A673 (cell line): ENCODE measurements at regions not wholly inside any gene's neighbourhood (a gene's known extent, or its start where the extent isn't known, plus 50 kb on each side); places are given as distances from the start of the nearest gene placed in this dataset.

Experiments
- BruUV-seq: library from RNA; stranded (reverse); fragments of 400-500 nt; replicated peaks from 2 replicates; lab custom pipeline; 2021; lab: Mats Ljungman, UMichigan
- CTCF ChIA-PET: fragments of 300-600 bp; sonication (Branson Sonifier 250); formaldehyde crosslinking; loops from one replicate; lab custom pipeline; 2022; ENCODE audit warnings: antibody characterized with exemption; lab: Charles Lee
- POLR2A ChIA-PET: fragments of 300-600 bp; sonication (Branson Sonifier 250); formaldehyde crosslinking; loops from one replicate; lab custom pipeline; 2022; ENCODE audit warnings: antibody characterized with exemption; ENCODE audit not compliant: low non-redundant PET; lab: Charles Lee
- DNase-seq: peaks from one replicate; pipeline ENCODE4 v3.0.0-alpha.2; 2015; ENCODE audit warnings: low spot score
- H3K27ac ChIP-seq: fragments of 200-600 bp; sonication (generic); 2 replicates; pipeline ENCODE4 v1.5.1; 2016; ENCODE audit warnings: mixed run types, low read depth, mild to moderate bottlenecking, mixed read lengths, antibody characterized with exemption, low read length; ENCODE audit not compliant: poor library complexity, severe bottlenecking
- H3K27me3 ChIP-seq: fragments of 200-600 bp; sonication (generic); replicated peaks from 2 replicates; pipeline ENCODE4 v1.6.1; 2017; ENCODE audit warnings: mixed run types, low read depth, mild to moderate bottlenecking, mixed read lengths, antibody characterized with exemption, low read length; ENCODE audit not compliant: insufficient read depth, poor library complexity
- H3K36me3 ChIP-seq: fragments of 200-600 bp; sonication (generic); 2 replicates; pipeline ENCODE4 v1.6.1; 2016; ENCODE audit warnings: mixed run types, mild to moderate bottlenecking, mixed read lengths, antibody characterized with exemption, low read length; ENCODE audit not compliant: insufficient read depth, poor library complexity, severe bottlenecking
- H3K4me1 ChIP-seq: fragments of 200-600 bp; sonication (generic); 2 replicates; pipeline ENCODE4 v1.6.1; 2017; ENCODE audit warnings: mixed run types, mild to moderate bottlenecking, mixed read lengths, antibody characterized with exemption, low read length; ENCODE audit not compliant: insufficient read depth, poor library complexity, severe bottlenecking
- H3K4me3 ChIP-seq: fragments of 200-600 bp; sonication (generic); 2 replicates; pipeline ENCODE4 v1.5.1; 2016; ENCODE audit warnings: low read depth, mixed run types, mild to moderate bottlenecking, mixed read lengths, low read length; ENCODE audit not compliant: poor library complexity, severe bottlenecking
- H3K9me3 ChIP-seq: fragments of 200-600 bp; sonication (generic); 2 replicates; pipeline ENCODE4 v1.6.1; 2016; ENCODE audit warnings: mixed run types, low read depth, mild to moderate bottlenecking, mixed read lengths, antibody characterized with exemption, low read length; ENCODE audit not compliant: poor library complexity, severe bottlenecking
- EZH2 ChIP-seq: fragments of 200-600 bp; sonication (generic); IDR thresholded peaks from 2 replicates; pipeline ENCODE4 v1.6.1; 2017; ENCODE audit warnings: borderline replicate concordance, low read depth, mild to moderate bottlenecking, mixed read lengths, antibody characterized with exemption, low read length; ENCODE audit not compliant: poor library complexity, severe bottlenecking
- intact Hi-C: fragments of 100-400 bp; cut with micrococcal nuclease; formaldehyde crosslinking; loops from one replicate; pipeline ENCODE4 v1.10.0; 2022; ENCODE audit not compliant: unreplicated experiment
- TF ChIP-seq, protein P1 (sequence below): fragments of 300-800, 200-600 bp; sonication (generic); conservative IDR thresholded peaks from 2 replicates; pipeline ENCODE4 v1.5.1; 2017; ENCODE audit warnings: low read depth, mild to moderate bottlenecking, antibody characterized with exemption, low read length, moderate library complexity, mixed read lengths

DNA sequence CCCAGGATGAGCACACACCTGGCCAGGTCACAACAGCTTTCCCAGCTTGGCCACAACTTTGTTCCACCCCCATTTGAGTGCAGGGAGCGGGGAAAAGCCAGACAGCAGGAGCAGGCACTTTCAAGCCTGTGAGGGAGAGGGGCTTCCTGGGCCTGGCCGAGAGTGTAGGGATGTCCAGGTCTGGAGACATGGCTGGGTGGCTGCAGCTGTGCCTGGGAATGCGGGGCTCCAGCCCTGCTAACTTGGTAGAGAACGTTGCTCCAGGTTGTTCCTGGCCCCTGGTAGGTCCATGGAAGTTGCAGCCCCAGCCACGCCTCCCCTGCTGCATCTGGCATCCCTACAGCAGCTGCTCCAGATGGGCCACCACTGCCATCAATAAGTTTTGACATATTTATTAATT lies 738.5 kb downstream of the SLC6A15 start:
- Histone ChIP-seq H3K9me3 (no peaks in the 10 kb centered on the region), H3K4me3 (no peak overlapping the region), H3K27me3 (no peaks in the 10 kb centered on the region), H3K4me1 (no peaks in the 10 kb centered on the region), H3K27ac (no peak overlapping the region), H3K36me3 (no peaks in the 10 kb centered on the region)
- TF ChIP-seq, protein P1, sequence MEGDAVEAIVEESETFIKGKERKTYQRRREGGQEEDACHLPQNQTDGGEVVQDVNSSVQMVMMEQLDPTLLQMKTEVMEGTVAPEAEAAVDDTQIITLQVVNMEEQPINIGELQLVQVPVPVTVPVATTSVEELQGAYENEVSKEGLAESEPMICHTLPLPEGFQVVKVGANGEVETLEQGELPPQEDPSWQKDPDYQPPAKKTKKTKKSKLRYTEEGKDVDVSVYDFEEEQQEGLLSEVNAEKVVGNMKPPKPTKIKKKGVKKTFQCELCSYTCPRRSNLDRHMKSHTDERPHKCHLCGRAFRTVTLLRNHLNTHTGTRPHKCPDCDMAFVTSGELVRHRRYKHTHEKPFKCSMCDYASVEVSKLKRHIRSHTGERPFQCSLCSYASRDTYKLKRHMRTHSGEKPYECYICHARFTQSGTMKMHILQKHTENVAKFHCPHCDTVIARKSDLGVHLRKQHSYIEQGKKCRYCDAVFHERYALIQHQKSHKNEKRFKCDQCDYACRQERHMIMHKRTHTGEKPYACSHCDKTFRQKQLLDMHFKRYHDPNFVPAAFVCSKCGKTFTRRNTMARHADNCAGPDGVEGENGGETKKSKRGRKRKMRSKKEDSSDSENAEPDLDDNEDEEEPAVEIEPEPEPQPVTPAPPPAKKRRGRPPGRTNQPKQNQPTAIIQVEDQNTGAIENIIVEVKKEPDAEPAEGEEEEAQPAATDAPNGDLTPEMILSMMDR = no peak
- no peak for TF ChIP-seq EZH2
- no peak for DNase-seq
- ChIA-PET POLR2A (no interaction called here), CTCF (no interaction called here)
- no TSS peak for BruUV-seq
- intact Hi-C loops = no loop called here

DNA sequence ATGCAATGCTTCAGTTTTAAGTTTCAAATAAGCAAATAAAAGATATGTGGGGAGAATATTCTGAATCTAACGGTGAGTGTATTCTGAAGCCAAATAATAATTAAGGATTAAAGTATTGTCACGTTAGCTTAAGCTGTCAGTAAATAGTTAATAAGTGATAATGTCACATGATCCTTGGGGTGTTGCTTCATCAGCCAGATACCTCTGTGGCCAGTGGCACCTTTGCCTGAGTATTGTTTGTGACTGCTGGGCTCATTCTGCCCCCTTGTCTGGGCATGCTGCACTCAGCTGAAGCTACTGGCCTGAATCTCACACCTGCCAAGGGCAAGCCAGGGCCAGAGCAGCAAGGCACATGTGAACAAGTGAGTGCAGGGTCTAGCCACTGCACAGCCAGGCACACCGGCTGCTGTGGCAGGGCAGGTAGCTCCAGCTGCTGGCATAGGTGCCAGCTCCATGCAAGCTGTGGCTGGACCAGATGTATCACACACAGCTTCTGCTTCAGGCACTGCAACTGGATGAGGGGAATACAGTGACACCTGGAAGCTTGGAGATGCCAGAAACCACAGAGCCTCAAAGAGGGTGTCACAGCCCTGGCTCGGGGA lies 739.7 kb downstream of the SLC6A15 start:
- Histone ChIP-seq H3K27ac (no peak overlapping the region), H3K27me3 (no peaks in the 10 kb centered on the region), H3K9me3 (no peaks in the 10 kb centered on the region), H3K4me1 (no peaks in the 10 kb centered on the region), H3K36me3 (no peaks in the 10 kb centered on the region), H3K4me3 (no peak overlapping the region)
- no peak for TF ChIP-seq EZH2
- TF ChIP-seq, protein P1 = no peak
- POLR2A ChIA-PET = no interaction called here
- CTCF ChIA-PET = no interaction called here
- intact Hi-C loops = no loop called here
- no peak for DNase-seq
- no TSS peak for BruUV-seq

DNA sequence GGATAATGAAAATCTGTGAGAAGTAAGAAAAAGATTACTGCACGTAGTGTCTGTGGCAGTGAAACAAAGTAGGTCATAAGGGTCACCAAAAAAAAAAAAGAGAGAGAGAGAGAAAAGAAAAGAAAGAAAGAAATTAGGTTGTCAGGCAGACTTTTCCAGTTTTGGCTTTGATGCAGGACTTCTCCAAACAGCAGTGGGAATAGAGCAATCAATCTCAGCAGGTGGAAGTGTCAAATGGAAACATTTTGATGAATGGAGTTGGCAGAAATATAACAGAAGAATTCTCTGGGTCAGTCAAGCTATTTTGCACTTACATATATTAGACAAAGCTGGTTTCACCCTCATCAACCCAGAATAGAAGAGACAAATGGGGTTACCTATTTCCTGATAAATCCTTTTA lies 745.8 kb downstream of the SLC6A15 start:
- POLR2A ChIA-PET = no interaction called here
- no peaks in the 10 kb centered on the region for H3K4me1 ChIP-seq

More for the DNA sequence above, 745.8 kb downstream of the SLC6A15 start:
- BruUV-seq = no TSS peak
- Histone ChIP-seq H3K4me3 (no peak overlapping the region), H3K9me3 (no peaks in the 10 kb centered on the region), H3K27ac (no peak overlapping the region), H3K27me3 (no peaks in the 10 kb centered on the region), H3K36me3 (no peaks in the 10 kb centered on the region)
- CTCF ChIA-PET = no interaction called here
- DNase-seq = no peak
- intact Hi-C loops = no loop called here
- TF ChIP-seq, protein P1 = no peak
- no peak for TF ChIP-seq EZH2
